HG02981 (cell line): ENCODE measurements at regions not wholly inside any gene's neighbourhood (a gene's known extent, or its start where the extent isn't known, plus 50 kb on each side); places are given as distances from the start of the nearest gene placed in this dataset.
"Not testable (repeated sequence)": the region's sequence is repeated elsewhere in the genome, so short reads cannot be mapped to it uniquely, and the experiment has no call there.

Experiments
- ATAC-seq: cut with Tn5 transposase; IDR thresholded peaks from one replicate; pipeline ENCODE4 v1.9.1; 2021; ENCODE audit warnings: mild to moderate bottlenecking, moderate library complexity; ENCODE audit not compliant: unreplicated experiment

DNA sequence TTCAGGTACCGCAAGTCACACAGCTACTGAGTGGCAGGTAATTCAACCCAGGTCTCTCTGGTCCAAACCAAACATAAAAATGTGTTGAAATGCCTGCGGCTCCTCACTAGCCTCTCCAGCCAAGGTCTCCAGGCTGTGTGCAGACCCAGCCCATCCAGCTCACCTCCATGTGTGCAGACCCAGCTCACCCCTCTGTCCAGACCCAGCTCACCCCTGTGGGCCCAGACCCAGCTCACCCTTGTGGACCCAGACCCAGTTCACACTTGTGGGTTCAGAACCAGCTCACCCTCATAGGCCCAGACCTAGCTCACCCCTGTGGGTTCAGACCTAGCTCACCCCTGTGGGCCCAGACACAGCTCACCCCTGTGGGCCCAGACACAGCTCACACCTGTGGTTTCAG is 188.0 kb upstream of the ADCY2 start:
- ATAC-seq: no peak

DNA sequence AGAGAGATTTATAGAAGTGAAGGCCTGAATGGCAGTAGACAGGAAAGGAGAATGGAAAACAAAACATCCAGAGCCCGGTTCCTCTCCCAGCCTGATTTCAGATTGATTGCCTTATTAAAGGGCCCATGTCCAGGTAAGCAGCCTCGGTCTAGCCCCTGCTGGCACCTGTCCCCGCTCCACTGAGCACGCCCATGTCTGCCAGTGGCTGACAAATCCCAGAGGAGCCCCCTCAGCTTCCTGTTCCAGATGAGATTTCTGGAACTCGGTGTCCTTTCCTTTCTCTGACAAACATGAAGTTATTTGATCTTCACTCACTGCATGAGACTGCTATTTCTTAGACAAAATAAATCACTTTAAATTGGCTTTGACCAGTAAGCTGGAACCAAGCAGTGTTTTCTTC is 187.0 kb upstream of the ADCY2 start:
- no peak for ATAC-seq

DNA sequence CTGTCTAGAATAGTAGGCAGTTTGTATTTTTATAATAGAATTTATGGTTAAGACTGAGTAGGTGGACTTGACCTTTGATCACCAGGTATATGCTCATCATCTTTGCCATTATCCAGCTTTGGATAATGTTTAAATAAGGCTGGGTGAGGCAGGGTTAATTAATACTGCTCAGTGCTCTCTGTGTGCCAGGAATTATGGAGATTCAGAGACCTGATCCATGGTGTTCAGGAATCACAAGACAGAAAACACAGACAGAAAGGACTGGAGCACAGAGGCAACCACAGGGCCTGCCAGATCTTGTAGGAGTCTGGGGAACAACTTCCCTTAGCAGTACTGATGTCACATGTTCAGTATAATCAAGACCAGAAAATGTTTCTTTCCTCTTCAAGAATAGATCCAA is 186.3 kb upstream of the ADCY2 start:
- ATAC-seq: no peak

DNA sequence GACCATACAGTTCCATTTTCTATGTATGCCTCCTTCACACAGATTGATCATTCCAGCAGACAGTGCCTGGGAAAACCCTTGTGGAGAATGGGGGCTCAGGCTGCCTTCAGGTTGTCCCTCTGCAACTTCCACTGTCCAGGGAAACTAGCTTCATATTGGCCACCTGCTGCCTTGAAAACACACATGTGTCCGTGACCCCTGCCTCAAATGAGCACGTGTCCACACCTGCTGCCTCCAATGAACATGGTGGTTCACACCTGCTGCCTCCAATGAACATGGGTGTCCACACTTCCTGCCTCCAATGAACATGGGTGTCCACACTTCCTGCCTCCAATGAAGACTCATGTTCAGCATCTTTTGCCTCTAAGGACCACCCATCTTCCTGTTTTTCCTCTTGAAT is 185.4 kb upstream of the ADCY2 start:
- no peak for ATAC-seq

DNA sequence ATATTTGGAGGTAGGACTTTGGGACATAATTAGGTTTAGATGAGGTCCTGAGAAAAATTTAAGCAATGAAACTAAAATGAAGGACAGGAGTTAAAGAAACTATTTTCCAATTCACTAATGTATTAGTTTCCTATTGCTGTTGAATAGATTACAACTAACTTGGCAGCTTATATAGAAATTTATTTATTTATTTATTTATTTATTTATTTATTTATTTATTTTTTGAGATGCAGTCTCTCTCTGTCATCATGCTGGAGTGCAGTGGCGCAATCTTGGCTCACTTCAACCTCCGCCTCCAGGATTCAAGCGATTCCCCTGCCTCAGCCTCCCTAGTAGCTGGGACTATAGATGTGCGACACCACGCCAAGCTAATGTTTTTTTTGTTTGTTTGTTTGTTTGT is 182.4 kb upstream of the ADCY2 start:
- no peak for ATAC-seq

DNA sequence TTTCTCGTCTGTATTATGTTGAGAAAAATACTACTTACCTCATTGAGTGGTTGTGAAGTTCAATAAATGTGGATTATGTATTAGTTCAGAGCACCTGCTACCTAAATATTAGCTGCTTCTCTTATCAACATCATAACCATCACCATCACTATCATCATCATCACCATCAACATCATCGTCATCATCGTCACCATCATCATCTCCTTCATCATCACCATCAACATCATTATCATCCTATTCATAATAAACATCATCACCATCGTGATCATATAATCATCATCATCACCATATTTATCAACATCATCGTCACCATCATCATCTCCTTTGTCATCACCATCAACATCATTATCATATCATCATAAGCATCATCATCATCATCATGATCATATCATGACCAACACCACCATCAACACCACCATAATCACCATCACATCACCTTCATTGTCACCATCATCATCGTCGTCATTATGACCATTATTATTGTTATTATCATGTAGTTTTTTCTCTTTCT is 181.0 kb upstream of the ADCY2 start:
- no peak for ATAC-seq

DNA sequence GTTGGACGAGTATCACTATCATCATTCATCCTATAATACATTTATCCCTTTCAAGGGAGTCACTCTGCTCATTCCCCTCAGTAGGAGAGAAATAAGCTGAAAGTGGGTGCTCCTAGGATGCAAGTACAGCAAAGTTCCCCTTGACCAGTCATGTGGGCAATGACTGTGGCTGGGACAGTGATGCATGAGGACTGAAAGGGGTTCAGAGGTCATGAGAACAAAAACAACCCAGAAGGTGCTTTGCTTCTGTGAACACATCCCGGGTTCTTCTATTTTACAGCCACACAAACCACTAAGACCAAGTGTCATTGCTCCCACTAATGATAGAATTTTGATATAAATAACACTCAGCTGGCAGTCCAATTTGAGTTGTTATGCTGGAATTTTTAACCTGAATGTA is 177.8 kb upstream of the ADCY2 start:
- ATAC-seq: no peak

DNA sequence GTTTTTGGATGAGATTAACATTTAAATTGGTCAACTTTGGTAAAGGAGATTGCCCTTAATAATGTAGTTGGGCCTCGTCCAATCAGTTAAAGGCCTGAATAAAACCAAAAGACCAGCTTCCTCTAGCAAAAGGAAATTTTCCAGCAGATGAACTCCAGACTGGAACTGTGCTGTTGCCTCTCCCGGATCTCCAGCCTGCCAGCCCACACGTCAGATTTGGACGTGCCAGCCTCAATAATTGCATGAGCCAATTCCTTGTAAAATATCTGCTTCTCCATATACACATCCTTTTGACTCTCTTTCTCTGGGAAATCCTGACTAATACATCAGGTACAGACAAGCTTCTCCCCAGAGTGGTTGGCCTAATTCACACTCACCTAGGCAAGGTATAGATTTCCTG is 175.8 kb upstream of the ADCY2 start:
- ATAC-seq: no peak

DNA sequence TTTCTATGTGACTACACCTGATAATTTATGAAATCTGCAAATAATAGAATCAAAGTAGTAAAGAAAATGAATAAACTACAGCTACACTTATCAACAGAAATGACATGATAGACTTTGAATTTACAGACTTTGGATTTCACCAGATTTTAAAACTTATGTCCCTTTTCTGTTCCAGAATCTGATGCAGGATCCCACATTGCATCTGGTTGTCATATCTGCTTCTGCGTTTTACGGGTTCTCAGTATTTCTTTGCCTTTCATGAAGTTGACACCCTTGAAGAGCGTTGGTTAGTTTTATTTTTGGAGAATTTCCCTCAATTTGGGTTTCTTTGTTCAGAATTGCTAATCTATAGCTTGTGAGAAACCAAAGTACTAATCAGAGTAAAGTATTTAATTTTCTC is 174.9 kb upstream of the ADCY2 start:
- ATAC-seq: no peak

DNA sequence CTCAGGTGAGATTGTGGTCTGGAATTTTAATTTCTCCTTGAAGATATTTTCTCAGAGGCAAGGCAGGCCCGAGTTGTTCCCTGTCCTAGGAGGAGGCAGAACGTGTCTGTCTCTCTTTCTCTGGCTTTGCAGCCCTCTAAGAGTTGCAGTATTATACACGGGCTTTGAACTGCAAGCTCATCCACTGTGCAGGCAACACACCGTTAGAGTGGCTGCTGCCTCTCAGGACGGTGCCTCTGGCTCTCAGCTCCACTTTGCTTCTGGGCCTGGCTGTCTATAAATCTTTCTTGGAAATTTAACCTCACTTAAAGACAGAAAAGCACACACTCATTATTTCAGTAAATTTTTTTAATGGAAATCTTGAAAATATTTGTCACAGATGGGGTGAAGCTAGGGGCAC is 170.1 kb upstream of the ADCY2 start:
- ATAC-seq: no peak

DNA sequence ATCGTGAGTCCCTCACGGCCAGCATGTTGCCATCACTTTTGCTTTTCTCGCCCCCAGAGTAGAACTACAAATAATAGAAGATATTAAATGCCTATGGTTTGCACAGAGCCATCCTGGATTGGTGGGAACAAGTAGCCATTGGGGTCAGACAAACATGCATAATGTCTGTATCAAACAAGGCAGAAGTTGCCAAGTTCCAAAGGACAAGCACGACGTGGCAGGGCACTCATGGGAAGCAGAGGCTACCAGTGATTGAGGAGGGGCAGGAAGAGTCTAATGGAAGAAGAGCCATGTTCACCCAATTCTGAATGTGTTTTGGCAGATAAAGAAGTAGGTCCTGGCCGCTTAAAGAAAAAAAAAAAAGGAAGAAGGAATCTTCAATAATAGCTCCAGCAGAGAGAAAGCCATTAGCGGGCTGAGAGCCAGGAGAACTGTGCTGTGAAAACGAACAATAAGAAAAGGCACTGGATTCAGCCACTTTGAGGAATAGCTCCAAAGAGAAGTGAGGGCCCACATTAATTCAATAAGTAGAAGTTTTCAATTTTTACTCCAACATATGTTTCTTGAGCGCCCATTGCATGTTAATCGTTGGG is 153.7 kb upstream of the ADCY2 start:
- no peak for ATAC-seq

DNA sequence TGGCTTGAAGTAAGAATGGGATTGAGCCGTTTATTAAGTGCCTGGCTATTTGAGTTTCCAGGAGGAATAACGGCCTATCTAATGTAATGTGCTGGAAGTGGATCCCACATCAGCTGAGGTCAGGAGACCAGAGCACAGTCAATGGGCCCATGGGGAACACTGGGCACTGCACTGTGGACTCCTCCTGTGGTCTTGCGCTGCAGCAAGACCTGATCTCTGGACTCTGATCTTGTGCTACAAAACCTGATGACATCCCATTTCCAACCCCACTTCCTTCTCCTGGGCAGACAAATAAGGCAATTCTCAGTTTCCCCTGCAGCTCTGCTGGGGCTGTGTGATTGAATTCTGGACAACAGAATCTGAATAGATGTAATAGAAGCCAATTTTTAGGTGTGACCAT is 151.7 kb upstream of the ADCY2 start:
- ATAC-seq: no peak

DNA sequence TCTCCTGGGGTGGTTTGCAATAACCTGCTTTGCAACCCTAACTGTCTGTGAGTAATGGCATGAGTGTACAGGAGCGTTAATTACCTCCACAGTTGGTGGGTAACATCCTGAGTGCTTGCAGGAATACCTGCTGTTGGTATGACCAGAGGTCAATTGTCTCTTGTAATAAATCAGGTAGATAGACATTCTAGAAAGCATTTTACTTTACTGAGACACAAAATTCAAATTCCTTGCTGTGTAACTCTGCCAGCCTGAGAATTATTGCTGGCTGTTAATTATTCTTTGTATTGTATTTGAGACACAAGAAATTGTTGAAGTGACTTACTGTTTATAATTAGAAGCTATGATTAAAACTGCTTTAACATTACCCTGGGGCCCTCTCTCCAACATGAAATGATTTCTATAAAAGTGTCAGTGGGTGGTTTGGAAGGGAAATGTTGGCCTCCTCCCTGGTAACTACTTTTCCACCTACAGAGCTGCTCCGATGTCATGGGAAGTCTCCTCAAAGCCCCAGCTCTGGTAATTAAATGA is 150.8 kb upstream of the ADCY2 start:
- ATAC-seq: no peak

DNA sequence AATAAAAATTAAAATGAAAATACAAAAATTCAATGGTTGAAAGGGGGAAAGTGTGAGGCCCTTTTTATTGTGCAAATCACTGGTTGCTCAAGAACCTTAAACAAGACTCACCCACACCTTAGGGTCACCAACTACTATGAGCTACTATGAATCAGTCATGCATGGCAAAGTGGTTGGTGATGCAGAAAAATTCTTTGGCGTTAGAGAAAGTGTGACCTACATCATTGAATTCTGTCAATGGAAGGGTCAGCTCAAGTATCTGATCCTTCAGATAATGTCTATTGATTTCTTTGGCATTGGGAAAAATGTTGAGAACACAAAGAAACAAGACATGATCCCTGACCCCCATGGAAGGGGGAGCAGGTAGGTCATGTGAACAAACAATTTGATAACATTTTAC is 149.7 kb upstream of the ADCY2 start:
- ATAC-seq: no peak

DNA sequence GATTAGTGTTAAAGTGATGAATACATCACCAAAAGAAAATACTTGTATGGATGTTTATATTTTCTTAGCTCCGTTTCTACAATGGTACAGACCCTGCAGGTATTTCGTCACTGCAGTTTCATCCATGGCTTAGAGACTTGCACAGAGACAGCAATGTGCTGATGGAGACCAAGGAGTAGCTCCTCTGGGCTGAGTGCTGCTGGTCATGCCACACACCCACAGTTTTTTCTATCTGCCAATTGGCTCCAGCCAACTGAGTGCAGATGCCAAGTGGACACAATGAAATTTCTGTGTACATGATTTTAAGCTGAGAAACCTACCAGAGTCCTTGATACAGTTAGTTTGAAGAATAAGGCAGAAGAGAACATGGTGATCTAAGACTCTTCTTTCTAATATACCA is 145.9 kb upstream of the ADCY2 start:
- no peak for ATAC-seq

DNA sequence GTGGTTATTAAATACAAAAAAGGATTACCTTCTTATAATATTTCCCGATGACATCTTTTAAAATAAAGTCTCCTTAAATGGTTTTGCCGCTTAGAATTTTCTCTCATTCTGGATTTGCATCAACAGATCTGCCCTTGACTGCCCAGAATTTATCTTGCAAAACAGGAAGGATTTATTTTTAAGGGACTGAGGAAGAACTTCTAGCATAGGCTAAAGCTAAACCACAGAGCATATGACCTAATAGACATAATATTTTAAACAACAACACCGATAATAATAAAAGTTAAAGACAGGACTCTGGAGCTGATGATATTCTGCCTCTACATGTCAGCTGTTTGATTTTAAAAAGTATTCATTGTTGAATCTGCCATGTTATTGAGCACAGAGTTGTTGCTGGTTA is 145.3 kb upstream of the ADCY2 start:
- no peak for ATAC-seq

DNA sequence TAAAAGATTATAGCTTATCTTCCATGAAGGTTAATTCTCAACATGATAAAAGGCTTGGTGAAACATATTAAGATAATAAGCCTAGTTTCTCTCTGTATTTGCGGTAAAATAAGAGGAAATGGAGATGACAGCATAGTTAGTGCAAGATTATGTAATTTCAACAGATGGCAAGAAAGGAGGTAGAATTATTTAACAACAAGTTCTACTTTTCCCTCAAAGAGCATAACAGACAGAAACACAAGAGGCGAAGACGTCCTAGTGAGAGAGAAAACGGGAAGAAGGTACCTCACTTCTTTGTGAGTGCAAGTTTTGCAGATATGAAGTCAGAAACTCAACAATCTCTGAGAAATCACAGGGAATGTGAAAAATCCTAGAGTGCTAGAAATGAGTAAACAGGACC is 144.8 kb upstream of the ADCY2 start:
- no peak for ATAC-seq

DNA sequence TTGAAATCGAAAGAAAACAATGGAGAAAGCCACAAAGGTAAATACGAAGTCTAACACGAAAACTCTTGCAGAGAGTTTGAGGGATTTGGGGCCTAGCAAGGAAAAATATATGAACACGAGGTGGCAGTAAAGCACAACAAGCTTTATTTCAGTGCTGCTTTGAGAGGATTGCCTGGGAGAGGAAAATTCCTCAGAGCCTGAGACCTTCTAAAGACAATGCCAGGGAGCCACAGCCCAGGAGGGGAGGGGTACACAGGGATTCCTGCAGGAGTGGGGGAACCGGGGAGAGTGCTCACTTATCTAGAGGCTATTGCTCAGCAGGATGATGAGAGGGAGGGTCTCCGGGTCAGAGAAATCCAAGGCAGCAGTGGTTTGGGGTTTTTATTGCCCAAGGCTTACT is 134.9 kb upstream of the ADCY2 start:
- ATAC-seq: no peak

DNA sequence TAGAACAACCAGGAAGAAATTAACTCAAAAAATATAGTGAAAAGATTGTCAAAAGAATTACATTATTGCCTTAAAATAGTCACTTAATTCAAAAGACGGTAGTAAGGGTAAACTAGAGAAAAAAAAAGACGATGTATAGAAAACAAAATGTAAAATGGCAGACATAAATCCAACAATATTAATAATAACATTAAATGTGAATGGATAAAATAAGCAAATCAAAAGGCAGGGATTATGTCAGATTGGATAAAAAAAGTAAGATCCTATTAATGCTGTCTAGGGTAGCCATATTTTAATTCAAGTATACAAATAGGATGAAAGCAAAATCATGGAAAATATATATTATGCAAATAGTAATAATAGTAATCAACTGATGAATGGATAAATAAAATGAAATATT is 134.0 kb upstream of the ADCY2 start:
- no peak for ATAC-seq

DNA sequence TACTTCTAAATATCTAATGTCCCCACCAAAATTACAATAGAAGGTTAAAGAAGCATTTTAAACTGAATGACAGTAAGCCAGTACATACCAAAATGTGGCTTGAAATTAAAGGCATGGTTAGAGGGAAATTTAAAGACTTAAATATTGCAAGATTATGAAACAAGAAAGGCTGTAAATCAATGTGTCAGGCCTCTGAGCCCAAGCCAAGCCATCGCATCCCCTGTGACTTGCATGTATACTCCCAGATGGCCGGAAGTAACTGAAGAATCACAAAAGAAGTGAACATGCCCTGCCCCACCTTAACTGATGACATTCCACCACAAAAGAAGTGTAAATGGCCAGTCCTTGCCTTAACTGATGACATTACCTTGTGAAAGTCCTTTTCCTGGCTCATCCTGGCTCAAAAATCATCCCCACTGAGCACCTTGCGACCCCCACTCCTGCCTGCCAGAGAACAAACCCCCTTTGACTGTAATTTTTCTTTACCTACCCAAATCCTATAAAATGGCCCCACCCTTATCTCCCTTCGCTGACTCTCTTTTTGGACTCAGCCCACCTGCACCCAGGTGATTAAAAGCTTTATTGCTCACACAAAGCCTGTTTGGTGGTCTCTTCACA is 132.4 kb upstream of the ADCY2 start:
- not testable (repeated sequence) for ATAC-seq

DNA sequence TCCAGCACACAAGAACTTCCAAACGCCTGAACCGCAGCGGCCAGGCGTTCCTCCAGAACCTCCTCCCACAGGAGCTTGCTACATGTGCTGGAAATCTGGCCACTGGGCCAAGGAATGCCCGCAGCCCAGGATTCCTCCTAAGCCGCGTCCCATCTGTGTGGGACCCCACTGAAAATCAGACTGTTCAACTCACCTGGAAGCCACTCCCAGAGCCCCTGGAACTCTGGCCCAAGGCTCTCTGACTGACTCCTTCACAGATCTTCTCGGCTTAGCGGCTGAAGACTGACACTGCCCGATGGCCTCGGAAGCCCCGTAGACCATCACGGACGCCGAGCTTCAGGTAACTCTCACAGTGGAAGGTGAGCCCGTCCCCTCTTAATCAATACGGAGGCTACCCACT is 130.2 kb upstream of the ADCY2 start:
- ATAC-seq: not testable (repeated sequence)

DNA sequence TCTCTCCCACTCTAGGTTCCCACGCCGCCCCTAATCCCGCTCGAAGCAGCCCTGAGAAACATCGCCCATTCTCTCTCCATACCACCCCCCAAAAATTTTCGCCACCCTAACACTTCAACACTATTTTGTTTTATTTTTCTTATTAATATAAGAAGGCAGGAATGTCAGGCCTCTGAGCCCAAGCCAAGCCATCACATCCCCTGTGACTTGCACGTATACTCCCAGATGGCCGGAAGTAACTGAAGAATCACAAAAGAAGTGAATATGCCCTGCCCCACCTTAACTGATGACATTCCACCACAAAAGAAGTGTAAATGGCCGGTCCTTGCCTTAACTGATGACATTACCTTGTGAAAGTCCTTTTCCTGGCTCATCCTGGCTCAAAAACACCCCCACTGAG is 127.2 kb upstream of the ADCY2 start:
- not testable (repeated sequence) for ATAC-seq
